ENCODE measurements at regions not wholly inside any gene's neighbourhood (a gene's known extent, or its start where the extent isn't known, plus 50 kb on each side); places are given as distances from the start of the nearest gene placed in this dataset.

DNA sequence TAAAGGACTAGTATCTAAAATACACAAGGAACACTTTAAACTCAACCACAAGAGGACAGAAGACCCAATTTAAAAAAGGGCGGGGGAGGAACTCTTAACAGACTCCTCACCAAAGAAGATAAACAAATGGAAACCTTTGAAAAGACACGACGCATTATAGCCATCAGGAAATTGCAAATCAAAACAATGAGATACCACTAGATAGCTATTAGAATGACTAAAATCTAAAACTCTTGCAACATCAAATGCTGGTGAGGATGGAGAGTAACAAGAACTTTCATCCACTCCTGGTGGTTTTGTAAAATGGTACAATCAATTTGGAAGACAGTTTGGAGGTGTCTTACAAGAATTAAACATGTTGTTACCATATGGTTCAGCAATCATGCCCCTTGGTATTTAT is 708.2 kb downstream of the BRINP3 start:
- no peak for TF ChIP-seq POLR2AphosphoS5 (IDR thresholded peaks at IDR 0.05; ENCODE audit: low read depth, low read length)
- TF ChIP-seq POLR2A (IDR thresholded peaks at IDR 0.05; ENCODE audit: low read depth, low read length) = no peak
- no peak for TF ChIP-seq TAF1 (IDR thresholded peaks at IDR 0.05; ENCODE audit: borderline replicate concordance, low read depth, low read length)

Data from GM12892 (cell line).